Central memory CD4-positive, alpha-beta T cell (primary cell): ENCODE measurements at regions not wholly inside any gene's neighbourhood (a gene's known extent, or its start where the extent isn't known, plus 50 kb on each side); places are given as distances from the start of the nearest gene placed in this dataset.
"Not testable (repeated sequence)": the region's sequence is repeated elsewhere in the genome, so short reads cannot be mapped to it uniquely, and the experiment has no call there.

ENCODE experiments used
- DNase-seq: peaks from one replicate; pipeline ENCODE4 v3.0.0; 2022

DNA sequence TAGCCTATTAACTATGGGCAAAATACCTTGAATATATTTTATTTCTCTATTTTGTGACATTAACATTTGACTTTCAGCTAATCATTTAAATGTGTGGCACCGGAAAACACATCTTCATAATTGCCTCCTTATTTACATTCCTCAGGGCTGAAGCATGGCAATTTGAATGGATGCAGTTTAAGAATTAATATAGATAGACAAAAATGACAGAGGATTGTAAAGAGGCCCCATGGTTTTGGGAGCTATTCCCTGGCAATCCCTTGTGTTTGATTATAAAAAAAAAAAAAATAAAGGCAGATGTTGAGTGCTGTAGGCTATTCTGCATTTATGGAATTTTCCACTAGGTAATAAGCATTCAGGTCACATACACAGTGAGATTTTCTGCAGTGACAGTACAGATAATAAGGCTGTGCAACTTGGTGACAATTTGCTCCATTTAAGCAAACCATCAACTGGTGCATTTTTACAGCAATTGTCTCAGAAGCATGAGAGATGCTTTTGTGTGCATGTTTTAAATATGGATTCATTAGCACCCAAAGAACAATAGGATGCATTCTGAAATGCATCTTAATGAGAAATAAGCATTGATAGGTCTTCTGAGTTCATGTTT lies 123.2 kb upstream of the SLC38A4 start:
- DNase-seq, result no peak

DNA sequence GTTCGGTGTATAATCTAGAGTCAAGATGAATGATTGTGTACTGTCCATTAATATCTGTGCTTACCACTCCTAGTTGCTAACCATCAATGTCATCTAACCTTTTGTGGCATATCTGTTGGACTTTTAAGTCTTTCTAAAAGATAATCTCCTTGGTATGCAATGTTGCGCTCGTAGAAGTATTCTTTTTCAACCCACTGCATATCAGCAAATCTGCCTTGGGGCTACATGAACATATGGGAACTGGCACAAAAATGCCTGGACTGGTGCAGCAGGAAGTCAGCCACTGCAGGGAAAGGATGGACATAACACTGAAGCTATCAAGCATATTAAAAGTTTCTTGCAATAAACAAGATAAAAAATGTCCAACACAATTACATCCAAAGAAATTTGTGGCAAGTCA lies 124.3 kb upstream of the SLC38A4 start:
- DNase-seq, result no peak

DNA sequence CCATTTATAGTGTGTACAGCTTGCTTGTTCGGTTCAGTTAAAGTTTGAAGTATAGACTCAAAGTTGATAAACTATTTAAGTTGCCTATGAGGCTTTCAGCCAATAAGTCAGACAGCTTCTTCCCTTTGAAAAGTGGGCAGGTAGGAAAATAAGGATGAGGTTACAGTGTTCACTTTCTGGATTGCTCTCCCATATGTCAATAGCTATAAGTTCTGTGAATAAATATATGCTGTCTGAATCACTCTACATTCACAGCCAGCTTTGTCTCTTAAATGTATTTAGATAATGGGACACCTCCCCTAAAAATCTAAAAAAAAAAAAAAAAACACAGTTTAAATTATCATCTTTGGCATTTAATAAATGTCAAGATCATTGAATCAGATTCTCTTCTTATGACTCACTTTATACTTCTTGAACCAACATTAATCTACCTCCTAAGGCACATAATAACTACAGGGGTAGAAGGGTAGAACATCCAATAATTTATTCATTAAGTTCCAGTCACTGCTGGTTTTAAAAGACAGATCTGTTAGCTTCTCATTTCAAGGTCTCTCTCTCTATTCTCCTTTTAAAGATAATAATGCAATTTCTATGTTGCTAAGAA lies 126.4 kb upstream of the PCED1B start:
- DNase-seq, result no peak

DNA sequence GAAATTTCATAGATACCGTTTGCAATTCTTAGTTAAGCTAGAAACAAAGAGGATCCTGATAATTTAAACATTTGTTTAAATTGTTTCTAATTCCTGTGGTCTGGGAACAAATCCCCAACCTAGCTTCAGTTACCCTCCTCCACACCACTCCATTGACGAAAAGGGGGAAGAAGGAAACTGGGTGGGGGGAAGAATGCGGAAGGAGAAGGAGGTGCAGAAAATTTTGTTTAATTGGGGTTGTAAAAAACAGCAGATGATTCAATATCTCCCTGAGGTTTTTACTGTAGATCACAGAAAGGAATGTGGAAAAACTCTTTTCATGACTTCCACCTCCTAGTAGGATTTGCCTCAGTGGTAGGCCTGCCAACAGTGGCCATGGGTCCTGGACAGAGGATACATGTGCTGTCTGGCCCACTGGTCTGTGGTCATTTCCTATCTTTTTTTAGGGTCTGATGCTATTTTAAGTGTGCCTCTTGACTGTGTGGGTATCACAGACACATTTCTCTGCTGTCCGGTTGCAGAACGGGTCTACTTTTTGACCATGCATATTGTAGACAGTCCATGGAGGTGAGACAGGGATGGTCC lies 122.9 kb upstream of the PCED1B start:
- DNase-seq, result no peak

DNA sequence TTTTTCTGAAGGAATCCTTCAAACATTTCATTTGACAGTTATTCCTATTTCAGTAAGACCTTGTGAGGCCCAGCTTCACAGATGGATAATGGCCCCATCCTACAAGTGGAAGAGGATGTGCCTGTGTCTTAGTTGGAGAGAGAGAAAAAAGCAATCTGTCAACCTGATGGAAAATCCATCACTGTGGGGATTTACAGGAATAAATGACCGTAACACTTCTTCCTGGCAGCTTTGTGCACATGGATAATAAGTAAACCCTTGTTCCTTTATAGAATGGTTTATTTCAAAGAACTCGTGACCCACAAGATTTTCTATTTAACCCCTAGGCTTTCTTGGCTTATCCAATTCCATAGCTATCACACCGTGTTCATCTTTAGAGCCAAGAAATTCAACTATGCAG lies 121.4 kb upstream of the PCED1B start:
- DNase-seq, result no peak

DNA sequence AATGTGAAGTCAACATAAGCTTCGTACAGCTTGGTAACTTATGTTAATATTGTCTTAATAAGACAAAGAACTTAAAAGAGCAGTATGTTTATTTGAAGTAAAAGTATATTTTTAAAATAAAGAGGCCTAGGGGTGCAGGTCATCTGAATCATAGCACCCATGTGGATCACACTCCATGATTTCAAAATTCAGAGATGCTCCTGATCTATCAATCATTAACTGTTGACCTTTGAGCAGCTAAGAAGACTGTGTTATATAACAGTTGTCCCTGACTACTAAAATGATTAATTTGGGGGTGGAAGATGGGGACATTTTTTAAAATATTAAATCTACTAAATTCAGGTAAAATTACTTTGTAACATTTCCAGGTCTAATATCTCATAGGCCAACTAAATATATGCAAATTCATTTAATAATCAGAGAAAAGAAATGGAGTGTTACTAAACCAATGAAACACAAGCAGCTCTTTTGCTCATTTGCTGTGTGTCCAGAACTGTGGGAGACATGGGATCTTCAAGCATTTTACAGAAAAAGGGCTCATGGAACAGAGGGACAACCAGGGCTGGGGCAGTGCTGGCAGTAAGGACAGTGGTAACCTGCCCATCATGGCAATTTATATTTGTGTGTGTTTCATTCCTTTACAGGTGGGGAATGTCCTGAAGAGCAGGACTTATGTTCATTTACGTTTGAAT lies 120.7 kb upstream of the PCED1B start:
- no peak for DNase-seq

DNA sequence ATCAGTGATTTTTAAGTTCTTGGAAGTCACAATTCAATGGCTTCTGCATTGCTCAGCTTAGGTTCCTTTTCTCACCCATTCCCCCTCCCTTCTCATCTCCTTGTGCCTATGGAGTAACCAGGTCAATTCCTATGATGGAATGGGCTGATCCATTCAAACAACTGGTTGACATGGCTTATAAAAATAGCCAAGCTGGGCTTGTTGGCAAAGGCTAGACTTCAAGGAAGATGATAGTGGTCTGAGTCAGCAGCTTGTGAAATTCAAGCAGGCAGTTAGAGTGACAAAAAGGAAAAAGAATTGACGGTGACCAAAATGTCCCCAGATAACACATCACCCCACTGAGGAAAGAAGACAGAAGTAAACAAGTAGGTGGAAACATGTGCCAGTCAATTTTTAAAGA lies 119.9 kb upstream of the PCED1B start:
- DNase-seq, result no peak

DNA sequence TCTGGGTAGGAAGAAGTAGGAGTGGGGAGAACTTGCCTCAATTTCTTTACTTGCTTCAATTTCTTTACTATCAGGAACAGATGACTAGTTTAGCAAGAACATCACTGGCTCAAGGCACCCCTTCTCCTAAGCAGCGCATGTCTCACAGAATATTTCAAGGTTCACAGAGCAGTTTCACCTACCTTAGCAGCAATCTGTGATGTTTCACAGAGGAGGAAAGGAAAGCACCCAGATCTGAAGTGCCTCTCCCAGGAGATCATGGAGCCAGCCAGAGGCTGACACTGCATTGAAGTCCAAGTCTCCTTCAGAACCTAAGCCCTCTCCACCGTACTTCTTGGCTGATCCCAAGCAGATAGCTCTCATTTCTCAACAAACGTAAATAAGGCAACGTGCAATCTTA lies 118.7 kb upstream of the PCED1B start:
- no peak for DNase-seq

DNA sequence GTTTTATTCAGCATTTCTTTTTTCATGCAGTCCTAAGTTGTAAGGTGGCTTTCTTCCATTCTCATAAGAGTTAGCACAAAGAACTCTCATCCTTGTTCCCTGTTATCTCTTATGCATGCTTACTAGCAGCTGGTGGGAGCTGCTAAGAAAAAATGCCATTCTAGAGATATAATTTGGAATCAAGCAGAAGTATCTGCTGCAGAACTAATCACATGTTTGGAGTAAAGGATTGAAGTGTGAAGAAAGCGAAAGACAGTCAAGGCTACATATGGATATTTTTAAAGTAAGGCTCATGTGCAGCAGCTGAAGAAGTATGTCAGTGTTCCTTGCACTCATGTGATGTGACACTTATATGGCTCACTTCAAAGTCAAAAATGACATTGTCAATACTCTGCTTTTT lies 116.2 kb upstream of the PCED1B start:
- DNase-seq, result no peak

DNA sequence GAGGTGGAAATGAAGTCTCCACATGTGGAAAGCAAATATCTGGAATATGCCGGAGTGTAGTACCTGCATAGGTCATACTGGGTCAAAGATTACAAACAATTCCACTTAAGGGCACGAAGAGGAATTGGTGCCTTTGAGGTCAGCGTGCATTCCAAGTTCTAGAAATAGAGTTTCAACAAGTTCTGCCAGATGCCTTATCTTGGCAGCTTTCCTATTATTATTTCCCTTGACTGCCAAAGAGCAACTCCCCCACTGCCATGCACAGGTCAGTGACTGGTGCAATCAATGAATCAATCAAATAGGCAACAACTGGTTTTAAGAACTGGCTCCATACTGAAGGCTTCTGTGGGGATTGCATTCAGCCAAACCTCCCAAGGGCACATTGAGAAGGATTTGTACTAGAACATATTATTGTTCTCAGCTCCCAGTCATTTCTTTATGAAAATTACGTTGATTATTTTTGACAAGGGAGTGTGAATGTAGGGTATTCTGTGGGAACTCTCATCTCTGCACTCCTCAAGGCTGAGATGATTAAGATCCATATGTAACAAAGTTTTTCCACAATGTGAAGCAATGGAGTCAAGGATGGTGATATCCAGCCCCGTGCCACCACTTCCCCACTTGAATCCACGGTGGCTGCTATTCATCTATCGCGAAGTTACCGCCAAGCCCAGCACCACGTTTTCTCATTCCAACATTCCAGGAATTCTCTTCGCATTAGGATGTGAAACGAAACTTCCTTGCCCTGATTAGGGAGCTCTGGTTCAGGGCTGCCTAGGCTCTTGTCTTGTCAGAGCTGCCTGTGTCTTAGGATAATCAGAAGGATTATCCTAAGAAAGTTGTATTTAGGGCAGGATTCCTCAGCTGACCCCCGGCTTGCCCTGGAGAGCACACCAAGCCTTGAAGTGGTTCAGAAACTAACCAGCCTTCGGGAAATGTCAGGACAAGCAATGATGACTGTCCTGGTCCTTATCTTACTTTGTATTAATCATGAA lies 115.1 kb upstream of the PCED1B start:
- DNase-seq, result no peak

DNA sequence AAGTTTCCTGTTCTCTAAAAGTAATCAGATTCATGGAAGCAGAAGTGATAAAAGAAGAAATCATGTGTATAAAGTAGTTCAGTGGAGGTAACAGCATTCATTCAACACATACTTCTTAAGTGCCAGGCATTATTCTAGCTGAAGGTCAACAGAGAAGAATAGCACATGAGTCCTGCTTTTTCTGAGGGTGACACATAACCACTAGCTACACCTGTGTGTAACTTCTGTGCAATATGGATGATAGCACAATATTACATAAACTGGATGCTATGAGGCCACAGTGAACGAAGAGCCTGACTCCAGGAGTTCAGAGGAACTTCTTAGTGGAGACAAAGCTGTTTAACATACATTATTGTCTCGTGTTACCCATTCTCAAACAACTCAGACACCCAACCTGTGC lies 114.3 kb upstream of the PCED1B start:
- no peak for DNase-seq

DNA sequence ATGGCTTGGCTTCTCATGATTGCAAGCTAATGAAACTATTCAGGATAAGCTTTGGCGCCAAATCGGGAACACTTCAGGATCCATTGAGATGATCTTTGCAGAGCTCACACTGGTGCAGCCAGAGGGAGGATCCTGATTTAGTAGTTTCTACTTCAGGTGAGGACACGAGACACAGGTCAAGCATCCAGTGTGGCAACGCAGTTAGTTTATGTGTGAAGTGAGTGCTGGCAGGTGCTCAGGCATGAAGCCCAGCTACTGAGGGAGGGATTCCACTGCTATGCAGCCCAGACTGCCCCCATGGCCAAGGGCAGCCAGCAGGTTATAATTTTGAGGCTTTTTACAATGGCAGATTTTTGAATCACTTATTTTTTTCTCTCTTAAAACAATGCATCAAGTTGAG lies 113.5 kb upstream of the PCED1B start:
- no peak for DNase-seq

DNA sequence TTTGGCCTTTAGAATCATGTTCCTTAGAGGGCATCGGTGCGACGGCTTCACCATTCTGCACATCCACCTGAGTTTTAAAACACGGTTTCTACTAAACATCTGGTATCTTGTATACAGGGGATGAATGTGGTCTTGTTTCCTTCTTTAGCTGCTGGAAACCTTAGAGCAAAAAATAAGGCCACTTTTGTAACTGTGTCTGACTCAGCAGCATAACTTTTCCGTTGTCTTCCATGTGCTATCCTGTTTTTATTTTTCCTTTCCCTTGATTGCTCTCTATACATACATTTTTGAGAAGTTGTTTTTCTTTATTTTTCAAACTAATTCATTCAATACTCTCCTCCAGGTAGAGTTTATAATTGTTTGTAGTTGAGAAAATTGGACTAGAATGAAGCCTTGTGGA lies 108.8 kb upstream of the PCED1B start:
- no peak for DNase-seq

DNA sequence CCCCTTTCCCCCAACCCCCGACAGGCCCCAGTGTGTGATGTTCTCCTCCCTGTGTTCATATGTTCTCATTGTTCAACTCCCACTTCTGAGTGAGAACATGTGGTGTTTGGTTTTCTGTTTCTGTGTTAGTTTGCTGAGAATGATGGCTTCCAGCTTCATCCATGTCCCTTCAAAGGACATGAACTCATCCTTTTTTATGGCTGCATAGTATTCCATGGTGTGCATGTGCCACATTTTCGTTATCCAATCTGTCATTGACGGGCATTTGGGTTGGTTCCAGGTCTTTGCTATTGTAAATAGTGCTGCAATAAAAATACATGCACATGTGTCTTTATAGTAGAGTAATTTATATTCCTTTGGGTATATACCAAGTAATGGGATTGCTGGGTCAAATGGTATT lies 105.5 kb upstream of the PCED1B start:
- DNase-seq, result not testable (repeated sequence)

DNA sequence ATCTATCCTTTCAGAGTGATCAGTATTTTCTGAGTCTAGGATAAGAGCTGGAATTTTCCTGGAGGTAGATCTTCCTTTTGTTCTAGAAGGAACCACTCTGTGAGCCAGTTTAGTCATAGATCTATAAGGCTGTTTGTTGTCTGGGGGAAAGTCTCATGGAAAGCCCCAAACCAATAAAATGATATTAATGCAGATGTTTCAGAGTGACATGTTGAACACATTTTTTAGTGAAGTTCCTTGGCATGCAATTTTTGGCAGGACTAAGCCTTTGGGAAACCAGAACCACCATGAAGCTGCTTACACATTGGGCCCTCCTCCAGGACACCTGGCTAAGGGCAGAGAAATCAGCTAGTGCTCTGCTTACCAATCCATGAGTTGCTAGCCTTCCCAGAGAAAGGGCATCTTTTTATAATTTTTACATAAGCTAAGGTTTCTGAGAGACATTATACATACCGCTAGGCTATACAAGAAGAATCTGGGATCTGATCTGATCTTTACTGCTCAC lies 101.5 kb upstream of the PCED1B start:
- no peak for DNase-seq

DNA sequence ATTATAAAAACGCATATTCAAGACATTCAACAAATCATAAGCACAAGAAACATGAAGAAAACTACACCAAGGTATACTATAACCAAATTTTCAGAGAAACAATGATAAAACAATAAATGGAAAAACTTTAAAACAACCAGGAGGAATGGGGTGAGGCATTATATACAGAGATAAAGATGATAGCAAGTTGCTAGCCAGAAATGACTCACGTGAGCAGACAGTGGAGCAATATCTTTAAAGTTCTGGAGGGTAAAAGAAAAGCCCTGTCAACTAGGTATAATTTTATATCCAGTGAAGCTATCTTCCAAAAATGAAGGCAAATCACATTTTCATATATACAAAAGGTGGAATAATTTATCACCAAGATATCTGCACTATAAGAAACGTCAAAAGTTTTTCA lies 97.8 kb upstream of the PCED1B start:
- no peak for DNase-seq

DNA sequence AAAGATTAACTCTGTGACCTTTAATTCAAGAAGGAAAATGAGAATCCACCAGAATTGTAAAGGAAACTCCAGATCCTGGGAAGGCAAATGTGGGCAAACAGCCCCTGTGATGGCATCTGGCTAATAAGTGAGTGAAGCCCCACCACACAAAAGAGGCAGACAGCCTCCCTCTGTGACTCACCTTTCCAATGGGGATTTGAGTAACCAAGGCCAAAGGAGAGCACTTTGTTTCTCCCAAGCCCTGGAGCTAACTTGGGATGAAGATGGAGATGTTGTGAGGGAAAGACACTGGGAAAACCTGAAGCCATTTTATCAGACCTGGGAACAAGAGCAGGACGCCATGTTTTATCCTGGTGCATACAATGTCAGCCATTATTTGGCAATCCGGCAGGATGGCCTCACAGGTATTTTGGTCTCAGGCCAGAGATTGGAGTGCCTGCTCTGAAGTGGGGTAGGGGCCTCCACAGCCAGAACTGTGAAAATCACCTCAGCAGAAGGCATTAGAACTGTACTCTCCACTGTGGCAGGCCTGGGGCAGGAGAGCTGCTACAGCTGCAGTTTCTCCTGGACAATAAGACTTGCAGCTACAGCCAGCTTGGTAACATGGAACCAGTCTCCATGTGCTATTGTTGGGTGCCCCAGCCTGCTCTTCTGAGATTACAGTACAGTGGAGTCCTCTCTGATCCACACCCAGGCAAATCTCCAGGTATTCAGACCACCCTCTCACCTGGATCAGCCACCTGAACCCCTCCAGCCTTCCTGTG lies 96.6 kb upstream of the PCED1B start:
- DNase-seq, result no peak

DNA sequence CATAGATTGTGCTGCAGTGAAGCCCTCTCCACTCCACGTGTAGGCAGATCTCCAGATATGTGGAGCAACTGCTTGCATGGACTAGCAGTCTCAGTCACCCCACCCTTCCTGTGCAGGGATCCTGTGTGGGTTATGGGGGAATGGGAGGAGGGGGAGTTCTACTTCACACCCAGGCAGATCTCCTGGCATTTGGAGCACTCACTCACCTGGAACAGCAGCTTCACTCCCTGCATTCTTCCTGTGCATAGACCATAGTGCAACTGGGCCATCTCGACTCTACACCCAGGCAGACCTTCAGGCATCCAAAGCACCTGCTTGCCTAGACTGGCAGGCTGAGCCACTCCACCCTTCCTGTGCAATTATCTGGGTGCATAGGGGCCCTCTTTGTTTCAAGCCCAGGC lies 96.0 kb upstream of the PCED1B start:
- DNase-seq, result no peak

DNA sequence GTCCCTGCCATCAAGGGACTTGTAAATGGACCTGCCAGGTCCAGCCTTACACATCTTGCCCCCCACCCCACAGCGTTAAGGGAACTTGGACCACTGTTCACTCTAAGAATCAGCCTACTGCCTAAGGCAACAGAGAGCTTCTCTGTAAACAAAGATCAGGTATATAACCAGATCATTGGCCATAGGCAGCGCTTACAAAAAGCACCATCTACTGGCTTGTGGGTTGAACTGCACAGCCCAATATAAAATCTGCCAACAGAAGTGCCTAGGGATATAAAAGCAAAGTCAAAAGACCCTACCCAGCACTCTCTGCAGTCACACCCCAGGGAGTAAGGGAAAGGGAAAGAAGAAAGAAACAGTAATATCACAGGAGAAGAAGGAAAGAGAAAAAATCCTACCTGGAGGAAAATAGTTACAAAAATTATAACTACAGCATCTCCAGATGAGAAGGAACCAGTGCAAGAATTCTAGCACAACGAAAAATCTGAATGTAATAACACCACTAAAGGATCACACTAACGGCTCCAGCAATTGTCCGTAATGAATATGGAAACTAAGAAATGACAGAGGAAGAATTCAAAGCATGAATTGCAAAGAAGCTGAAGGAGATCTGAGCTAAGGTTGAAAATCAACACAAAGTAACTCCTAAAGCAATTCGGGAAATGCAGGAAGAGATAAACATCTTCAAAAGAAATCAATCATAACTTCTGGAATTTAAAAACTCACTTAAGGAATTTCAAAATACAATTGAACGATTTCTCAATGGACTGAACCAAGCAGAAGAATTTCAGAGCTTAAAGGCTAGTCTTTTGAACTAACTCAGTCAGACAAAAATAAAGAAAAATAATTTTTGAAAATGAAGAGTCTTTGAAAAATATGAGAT lies 95.2 kb upstream of the PCED1B start:
- DNase-seq, result peak; percentile 34

DNA sequence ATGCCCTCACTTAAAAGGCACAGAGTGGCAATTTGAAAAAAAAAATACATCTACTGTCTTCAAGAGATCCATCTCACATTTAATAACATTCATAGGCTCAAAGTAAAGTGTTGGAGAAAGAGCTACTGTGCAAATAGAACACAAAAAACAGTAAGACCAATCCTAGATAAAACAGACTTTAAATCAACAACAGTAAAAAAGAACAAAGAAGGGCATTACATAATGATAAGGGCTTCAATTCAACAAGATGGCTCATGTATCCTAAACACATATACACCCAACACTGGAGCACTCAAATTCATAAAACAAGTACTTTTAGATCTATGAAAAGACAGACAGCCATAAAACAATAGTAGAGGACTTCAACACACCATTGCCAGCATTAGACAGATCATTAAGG lies 93.6 kb upstream of the PCED1B start:
- DNase-seq, result no peak

DNA sequence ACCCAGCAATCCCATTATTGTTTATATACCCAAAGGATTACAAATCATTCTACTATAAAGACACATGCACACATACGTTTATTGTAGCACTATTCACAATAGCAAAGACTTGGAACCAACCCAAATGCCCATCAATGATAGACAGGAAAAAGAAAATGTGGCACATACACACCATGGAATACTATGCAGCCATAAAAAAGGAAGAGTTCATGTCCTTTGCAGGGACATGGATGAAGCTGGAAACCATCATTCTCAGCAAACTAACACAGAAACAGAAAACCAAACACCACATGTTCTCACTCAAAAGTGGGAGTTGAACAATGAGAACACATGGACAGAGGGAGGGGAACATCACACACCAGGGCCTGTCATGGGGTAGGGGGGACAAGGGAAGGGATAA lies 91.3 kb upstream of the PCED1B start:
- DNase-seq, result not testable (repeated sequence)
